HepG2 (cell line): ENCODE measurements at regions not wholly inside any gene's neighbourhood (a gene's known extent, or its start where the extent isn't known, plus 50 kb on each side); places are given as distances from the start of the nearest gene placed in this dataset.
A peak's percentile ranks its signal among the peaks of the same experiment; 100 is the strongest.

Experiments
- ADNP ChIP-seq: sonication (generic); formaldehyde crosslinking; IDR thresholded peaks from 2 replicates; pipeline ENCODE4 v1.4.0; 2020; ENCODE audit warnings: missing genetic modification reagents
- ATF3 ChIP-seq: sonication (generic); formaldehyde crosslinking; IDR thresholded peaks from 2 replicates; pipeline ENCODE4 v1.4.0; 2020; ENCODE audit warnings: missing genetic modification reagents
- DBP ChIP-seq: sonication (generic); formaldehyde crosslinking; IDR thresholded peaks from 2 replicates; pipeline ENCODE4 v1.4.0; 2020; ENCODE audit warnings: missing genetic modification reagents; ENCODE audit errors: not compliant biosample characterization
- HNF4A ChIP-seq: sonication (generic); formaldehyde crosslinking; IDR thresholded peaks from 2 replicates; pipeline ENCODE4 v1.4.0; 2020; ENCODE audit warnings: missing genetic modification reagents
- HNRNPL ChIP-seq: fragments of 200-400 bp; formaldehyde crosslinking; IDR thresholded peaks from 2 replicates; pipeline ENCODE4 v1.6.1; 2017; ENCODE audit warnings: mild to moderate bottlenecking, low read depth, low read length
- KDM5B ChIP-seq: sonication (generic); formaldehyde crosslinking; IDR thresholded peaks from 2 replicates; pipeline ENCODE4 v1.4.0; 2020; ENCODE audit warnings: missing genetic modification reagents, mild to moderate bottlenecking, borderline replicate concordance
- REL ChIP-seq: sonication (generic); formaldehyde crosslinking; conservative IDR thresholded peaks from 2 replicates; pipeline ENCODE4 v1.8.0; 2022; ENCODE audit warnings: mild to moderate bottlenecking, missing genetic modification reagents, moderate library complexity
- RELA ChIP-seq: sonication (generic); formaldehyde crosslinking; IDR thresholded peaks from 2 replicates; pipeline ENCODE4 v1.4.0; 2020; ENCODE audit warnings: missing genetic modification reagents
- SMYD3 ChIP-seq: sonication (generic); formaldehyde crosslinking; IDR thresholded peaks from 2 replicates; pipeline ENCODE4 v1.8.1; 2023; ENCODE audit warnings: mild to moderate bottlenecking, missing genetic modification reagents
- SRSF1 ChIP-seq: fragments of 200-400 bp; formaldehyde crosslinking; optimal IDR thresholded peaks from 2 replicates; pipeline ENCODE3; 2017; ENCODE audit warnings: mild to moderate bottlenecking, low read depth, low read length, moderate library complexity
- ZBTB38 ChIP-seq: sonication (generic); formaldehyde crosslinking; IDR thresholded peaks from 2 replicates; pipeline ENCODE4 v1.5.1; 2020; ENCODE audit warnings: mild to moderate bottlenecking, missing genetic modification reagents
- ZFYVE20 ChIP-seq: sonication (generic); formaldehyde crosslinking; IDR thresholded peaks from 2 replicates; pipeline ENCODE4 v1.8.0; 2023; ENCODE audit warnings: low read depth, mild to moderate bottlenecking, moderate library complexity, missing genetic modification reagents, borderline replicate concordance
- ZNF10 ChIP-seq: sonication (generic); formaldehyde crosslinking; IDR thresholded peaks from 2 replicates; pipeline ENCODE4 v1.4.0; 2020; ENCODE audit warnings: mild to moderate bottlenecking, low read depth, missing genetic modification reagents, borderline replicate concordance
- ZNF205 ChIP-seq: IDR thresholded peaks from 2 replicates; pipeline ENCODE4 v1.6.1; 2018; ENCODE audit warnings: missing biosample characterization, missing genetic modification reagents
- ZNF331 ChIP-seq: sonication (generic); formaldehyde crosslinking; IDR thresholded peaks from 2 replicates; pipeline ENCODE4 v1.4.0; 2020; ENCODE audit warnings: missing genetic modification reagents
- ZNF33A ChIP-seq: sonication (generic); formaldehyde crosslinking; IDR thresholded peaks from 2 replicates; pipeline ENCODE4 v1.5.1; 2020; ENCODE audit warnings: missing genetic modification reagents, mild to moderate bottlenecking, moderate library complexity, borderline replicate concordance
- ZNF451 ChIP-seq: sonication (generic); formaldehyde crosslinking; IDR thresholded peaks from 2 replicates; pipeline ENCODE4 v1.5.0; 2020; ENCODE audit warnings: mild to moderate bottlenecking, missing genetic modification reagents
- ZNF510 ChIP-seq: sonication (generic); formaldehyde crosslinking; IDR thresholded peaks from 2 replicates; pipeline ENCODE4 v1.4.0; 2020; ENCODE audit warnings: low read depth, mild to moderate bottlenecking, missing genetic modification reagents
- ZNF781 ChIP-seq: sonication (generic); formaldehyde crosslinking; IDR thresholded peaks from 2 replicates; pipeline ENCODE4 v1.5.1; 2020; ENCODE audit warnings: borderline replicate concordance, mild to moderate bottlenecking, missing genetic modification reagents; ENCODE audit errors: not compliant biosample characterization
- TF ChIP-seq, protein P1 (sequence below): sonication (generic); formaldehyde crosslinking; IDR thresholded peaks from 2 replicates; pipeline ENCODE4 v1.4.0; 2020; ENCODE audit warnings: missing genetic modification reagents, low read depth, mild to moderate bottlenecking, borderline replicate concordance
- TF ChIP-seq, protein P2 (sequence below): sonication (generic); formaldehyde crosslinking; IDR thresholded peaks from 2 replicates; pipeline ENCODE4 v1.4.0; 2020; ENCODE audit warnings: mild to moderate bottlenecking, missing genetic modification reagents
- TF ChIP-seq, protein P3 (sequence below): IDR thresholded peaks from 2 replicates; pipeline ENCODE4 v1.6.1; 2016; ENCODE audit warnings: mild to moderate bottlenecking

- TF ChIP-seq REL (CRISPR knock-in tag) = no peak
- no peak for TF ChIP-seq ZNF10 (CRISPR knock-in tag)
- TF ChIP-seq SRSF1 = no peak
- no peak for TF ChIP-seq ADNP
- no peak for TF ChIP-seq ZBTB38 (CRISPR knock-in tag)
- no peak; the same call in 1 of the 2 replicates for TF ChIP-seq KDM5B (CRISPR knock-in tag)
- TF ChIP-seq ZNF331 (CRISPR knock-in tag) = 0 out of 2 replicates have a peak, but pooled peaks have one; percentile 37
- no peak for TF ChIP-seq ZNF33A (CRISPR knock-in tag)
- TF ChIP-seq SMYD3 (CRISPR knock-in tag) = no peak
- no peak for TF ChIP-seq ZNF510
- no peak for TF ChIP-seq ZNF781
- no peak for TF ChIP-seq ZFYVE20 (CRISPR knock-in tag)
- TF ChIP-seq RELA = peak; percentile 91; the same call in 1 of the 2 replicates
- TF ChIP-seq HNRNPL = no peak
- no peak for TF ChIP-seq DBP (CRISPR knock-in tag)
- TF ChIP-seq, protein P1, sequence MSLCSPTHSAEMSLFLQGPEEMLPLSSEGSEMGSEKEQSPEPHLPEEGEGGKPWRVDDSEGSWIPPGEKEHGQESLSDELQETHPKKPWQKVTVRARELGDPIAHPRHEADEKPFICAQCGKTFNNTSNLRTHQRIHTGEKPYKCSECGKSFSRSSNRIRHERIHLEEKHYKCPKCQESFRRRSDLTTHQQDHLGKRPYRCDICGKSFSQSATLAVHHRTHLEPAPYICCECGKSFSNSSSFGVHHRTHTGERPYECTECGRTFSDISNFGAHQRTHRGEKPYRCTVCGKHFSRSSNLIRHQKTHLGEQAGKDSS (CRISPR knock-in tag) = no peak
- TF ChIP-seq, protein P2, sequence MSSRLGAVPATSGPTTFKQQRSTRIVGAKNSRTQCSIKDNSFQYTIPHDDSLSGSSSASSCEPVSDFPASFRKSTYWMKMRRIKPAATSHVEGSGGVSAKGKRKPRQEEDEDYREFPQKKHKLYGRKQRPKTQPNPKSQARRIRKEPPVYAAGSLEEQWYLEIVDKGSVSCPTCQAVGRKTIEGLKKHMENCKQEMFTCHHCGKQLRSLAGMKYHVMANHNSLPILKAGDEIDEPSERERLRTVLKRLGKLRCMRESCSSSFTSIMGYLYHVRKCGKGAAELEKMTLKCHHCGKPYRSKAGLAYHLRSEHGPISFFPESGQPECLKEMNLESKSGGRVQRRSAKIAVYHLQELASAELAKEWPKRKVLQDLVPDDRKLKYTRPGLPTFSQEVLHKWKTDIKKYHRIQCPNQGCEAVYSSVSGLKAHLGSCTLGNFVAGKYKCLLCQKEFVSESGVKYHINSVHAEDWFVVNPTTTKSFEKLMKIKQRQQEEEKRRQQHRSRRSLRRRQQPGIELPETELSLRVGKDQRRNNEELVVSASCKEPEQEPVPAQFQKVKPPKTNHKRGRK (CRISPR knock-in tag) = no peak
- TF ChIP-seq, protein P3, sequence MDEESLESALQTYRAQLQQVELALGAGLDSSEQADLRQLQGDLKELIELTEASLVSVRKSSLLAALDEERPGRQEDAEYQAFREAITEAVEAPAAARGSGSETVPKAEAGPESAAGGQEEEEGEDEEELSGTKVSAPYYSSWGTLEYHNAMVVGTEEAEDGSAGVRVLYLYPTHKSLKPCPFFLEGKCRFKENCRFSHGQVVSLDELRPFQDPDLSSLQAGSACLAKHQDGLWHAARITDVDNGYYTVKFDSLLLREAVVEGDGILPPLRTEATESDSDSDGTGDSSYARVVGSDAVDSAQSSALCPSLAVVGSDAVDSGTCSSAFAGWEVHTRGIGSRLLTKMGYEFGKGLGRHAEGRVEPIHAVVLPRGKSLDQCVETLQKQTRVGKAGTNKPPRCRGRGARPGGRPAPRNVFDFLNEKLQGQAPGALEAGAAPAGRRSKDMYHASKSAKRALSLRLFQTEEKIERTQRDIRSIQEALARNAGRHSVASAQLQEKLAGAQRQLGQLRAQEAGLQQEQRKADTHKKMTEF (CRISPR knock-in tag) = no peak
- 0 out of 2 replicates have a peak, but pooled peaks have one; percentile 45 for TF ChIP-seq ZNF205 (CRISPR knock-in tag)
- no peak for TF ChIP-seq ATF3 (CRISPR knock-in tag)
- TF ChIP-seq ZNF451 (CRISPR knock-in tag) = no peak
- no peak for TF ChIP-seq HNF4A (CRISPR knock-in tag)
Observed at GRCh38 chr1:59146651-59147358, 150.1 kb upstream of the FGGY start (continued).
